ENCODE measurements at regions not wholly inside any gene's neighbourhood (a gene's known extent, or its start where the extent isn't known, plus 50 kb on each side); places are given as distances from the start of the nearest gene placed in this dataset.

DNA sequence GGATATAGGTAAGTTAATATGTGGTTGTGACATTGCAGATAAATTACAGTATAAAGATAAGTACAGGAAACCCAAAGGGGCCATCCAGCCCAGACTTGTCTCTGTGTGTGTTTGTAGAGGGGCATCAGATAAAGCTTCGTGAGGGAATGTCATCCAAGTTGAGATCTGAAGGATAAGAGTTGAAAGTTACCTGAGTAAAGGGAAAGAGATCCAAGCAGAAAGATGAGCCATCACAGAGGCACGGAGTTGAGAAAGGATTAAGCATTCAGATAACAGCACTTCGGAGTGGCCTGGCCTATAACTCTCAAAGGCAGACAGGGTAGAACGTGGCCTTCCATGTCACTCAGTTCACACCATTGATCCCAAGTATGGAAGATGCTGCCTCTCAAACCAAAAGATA lies 749.1 kb downstream of the ADGRL2 start:
- TF ChIP-seq, protein P1, sequence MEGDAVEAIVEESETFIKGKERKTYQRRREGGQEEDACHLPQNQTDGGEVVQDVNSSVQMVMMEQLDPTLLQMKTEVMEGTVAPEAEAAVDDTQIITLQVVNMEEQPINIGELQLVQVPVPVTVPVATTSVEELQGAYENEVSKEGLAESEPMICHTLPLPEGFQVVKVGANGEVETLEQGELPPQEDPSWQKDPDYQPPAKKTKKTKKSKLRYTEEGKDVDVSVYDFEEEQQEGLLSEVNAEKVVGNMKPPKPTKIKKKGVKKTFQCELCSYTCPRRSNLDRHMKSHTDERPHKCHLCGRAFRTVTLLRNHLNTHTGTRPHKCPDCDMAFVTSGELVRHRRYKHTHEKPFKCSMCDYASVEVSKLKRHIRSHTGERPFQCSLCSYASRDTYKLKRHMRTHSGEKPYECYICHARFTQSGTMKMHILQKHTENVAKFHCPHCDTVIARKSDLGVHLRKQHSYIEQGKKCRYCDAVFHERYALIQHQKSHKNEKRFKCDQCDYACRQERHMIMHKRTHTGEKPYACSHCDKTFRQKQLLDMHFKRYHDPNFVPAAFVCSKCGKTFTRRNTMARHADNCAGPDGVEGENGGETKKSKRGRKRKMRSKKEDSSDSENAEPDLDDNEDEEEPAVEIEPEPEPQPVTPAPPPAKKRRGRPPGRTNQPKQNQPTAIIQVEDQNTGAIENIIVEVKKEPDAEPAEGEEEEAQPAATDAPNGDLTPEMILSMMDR (conservative IDR thresholded peaks at IDR 0.05) = no peak
- no peak for TF ChIP-seq ZFX (IDR thresholded peaks at IDR 0.05)

Data from C4-2B (cell line).